HFF-Myc (cell line): ENCODE measurements at regions not wholly inside any gene's neighbourhood (a gene's known extent, or its start where the extent isn't known, plus 50 kb on each side); places are given as distances from the start of the nearest gene placed in this dataset.
A peak's percentile ranks its signal among the peaks of the same experiment; 100 is the strongest.
"Not testable (repeated sequence)": the region's sequence is repeated elsewhere in the genome, so short reads cannot be mapped to it uniquely, and the experiment has no call there.

Experiments used
- DNase-seq: peaks from one replicate; pipeline ENCODE4 v3.0.0-alpha.2; 2011; ENCODE audit warnings: low read depth; ENCODE audit errors: extremely low read depth
- H3K4me3 ChIP-seq: replicated peaks from 2 replicates; pipeline ENCODE4 v1.5.1; 2011; ENCODE audit warnings: low read depth, mild to moderate bottlenecking, control low read depth, low read length
- TF ChIP-seq, protein P1 (sequence below): IDR thresholded peaks from 2 replicates; pipeline ENCODE4 v1.5.1; 2012; ENCODE audit warnings: mild to moderate bottlenecking, low read depth, low read length, control low read depth; ENCODE audit errors: missing control alignments

DNA sequence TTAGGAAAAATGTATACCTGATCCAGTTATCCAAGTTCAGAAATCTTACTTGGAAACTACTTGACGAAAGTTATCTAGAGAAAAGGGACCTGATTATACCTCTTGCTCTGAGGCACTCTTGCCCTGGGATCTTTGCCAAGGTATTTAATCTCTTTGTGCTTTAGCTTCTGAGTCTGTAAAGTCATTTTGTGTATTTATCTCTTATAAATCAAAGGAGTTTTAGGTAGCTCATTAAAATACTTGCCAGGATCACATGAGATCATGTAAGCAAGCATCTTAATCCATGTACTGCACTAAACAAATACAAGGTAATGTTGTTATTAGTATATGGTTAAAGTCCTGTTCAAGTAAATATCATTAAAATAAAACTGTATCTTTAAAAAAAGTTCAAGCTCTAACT is 147.5 kb downstream of the IPO8 start:
- no peak for DNase-seq
- TF ChIP-seq, protein P1, sequence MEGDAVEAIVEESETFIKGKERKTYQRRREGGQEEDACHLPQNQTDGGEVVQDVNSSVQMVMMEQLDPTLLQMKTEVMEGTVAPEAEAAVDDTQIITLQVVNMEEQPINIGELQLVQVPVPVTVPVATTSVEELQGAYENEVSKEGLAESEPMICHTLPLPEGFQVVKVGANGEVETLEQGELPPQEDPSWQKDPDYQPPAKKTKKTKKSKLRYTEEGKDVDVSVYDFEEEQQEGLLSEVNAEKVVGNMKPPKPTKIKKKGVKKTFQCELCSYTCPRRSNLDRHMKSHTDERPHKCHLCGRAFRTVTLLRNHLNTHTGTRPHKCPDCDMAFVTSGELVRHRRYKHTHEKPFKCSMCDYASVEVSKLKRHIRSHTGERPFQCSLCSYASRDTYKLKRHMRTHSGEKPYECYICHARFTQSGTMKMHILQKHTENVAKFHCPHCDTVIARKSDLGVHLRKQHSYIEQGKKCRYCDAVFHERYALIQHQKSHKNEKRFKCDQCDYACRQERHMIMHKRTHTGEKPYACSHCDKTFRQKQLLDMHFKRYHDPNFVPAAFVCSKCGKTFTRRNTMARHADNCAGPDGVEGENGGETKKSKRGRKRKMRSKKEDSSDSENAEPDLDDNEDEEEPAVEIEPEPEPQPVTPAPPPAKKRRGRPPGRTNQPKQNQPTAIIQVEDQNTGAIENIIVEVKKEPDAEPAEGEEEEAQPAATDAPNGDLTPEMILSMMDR, result no peak
- H3K4me3 ChIP-seq, result no peak overlapping the region

DNA sequence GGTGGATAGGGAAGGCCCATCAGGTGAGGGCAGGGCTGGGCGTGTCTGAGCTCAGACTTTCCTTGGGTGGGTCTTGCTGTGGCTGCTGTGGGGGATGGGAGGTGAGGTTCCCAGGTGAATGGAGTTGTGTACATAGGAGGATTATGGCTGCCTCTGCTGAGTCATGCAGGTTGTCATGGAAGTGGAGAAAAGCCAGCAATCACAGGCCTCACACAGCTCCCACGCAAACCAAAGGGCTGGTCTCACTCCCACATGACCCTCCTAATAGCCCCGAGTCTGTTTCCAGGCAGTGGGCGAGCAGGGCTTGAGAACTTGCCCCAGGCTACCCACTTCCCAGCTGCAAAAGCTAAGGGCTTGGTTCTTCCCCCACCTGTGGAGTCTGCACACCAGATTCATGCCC is 149.5 kb downstream of the IPO8 start:
- DNase-seq, result no peak
- TF ChIP-seq, protein P1, result no peak

DNA sequence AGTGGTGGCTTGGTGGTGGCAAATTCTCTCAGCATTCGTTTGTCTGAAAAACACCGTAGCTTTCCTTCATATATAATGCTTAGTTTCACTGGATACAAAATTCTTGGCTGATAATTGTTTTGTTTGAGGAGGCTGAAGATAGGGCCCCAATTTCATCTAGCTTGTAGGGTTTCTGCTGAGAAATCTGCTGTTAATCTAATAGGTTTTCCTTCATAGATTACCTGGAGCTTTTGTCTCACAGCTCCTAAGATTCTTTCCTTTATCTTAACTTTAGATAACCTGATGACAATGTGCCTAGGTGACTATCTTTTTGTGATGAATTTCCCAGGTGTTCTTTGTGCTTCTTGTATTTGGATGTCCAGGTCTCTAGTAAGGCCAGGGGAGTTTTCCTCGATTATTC is 151.0 kb downstream of the IPO8 start:
- not testable (repeated sequence) for H3K4me3 ChIP-seq, DNase-seq

More for the DNA sequence above, 149.5 kb downstream of the IPO8 start:
- H3K4me3 ChIP-seq, result no peak overlapping the region

DNA sequence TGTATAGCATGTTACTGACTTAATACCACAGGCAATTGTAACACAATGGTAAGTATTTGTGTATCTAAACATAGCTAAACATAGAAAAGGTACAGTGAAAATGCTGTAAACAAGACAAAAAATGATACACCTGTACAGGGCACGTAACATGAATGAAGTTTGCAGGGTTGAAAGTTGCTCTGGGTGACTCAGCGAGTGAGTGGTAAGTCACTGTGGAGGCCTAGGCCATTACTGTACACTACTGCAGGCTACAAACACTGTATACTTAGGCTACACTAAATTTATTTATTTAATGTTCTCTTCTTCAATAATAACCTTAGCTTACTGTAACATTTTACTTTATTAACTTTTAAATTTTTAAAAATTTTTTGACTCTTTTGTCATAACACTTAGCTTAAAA is 158.4 kb downstream of the IPO8 start:
- TF ChIP-seq, protein P1, result no peak
- no peak overlapping the region for H3K4me3 ChIP-seq
- no peak for DNase-seq

DNA sequence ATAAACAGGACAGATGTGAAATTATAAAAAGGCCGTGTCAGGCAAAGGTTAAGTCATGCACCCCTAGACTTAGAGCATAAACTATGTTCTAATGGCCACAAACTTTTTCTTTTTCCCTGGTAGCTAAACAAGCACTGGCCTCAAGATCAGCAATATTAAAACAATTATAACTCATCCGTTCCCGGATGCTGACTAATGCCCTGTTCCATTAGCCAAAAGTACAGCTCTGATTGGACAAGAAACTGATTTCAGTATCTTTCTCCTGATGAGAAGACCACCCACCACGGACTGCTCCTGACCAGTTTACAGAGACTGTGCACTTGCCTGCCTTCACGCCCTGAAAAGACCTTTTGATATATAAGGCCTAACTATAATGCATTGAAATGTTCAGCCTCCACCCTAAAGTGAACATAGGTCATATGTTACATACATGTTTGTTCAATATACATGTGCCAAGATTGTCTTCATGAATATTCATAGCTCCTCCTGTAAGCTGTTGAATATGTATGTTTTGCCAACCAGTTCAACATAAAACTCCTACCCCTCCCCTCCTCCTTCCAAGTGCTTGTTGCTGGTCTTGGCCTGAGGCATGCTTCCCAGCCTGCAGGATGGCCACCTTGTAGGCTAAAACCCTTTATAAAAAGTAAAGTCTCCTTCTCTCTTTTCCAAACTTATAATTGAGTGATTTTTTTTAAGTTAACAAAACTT is 162.0 kb downstream of the IPO8 start:
- TF ChIP-seq, protein P1, result no peak
- DNase-seq, result peak; percentile 2
- H3K4me3 ChIP-seq, result no peak overlapping the region

DNA sequence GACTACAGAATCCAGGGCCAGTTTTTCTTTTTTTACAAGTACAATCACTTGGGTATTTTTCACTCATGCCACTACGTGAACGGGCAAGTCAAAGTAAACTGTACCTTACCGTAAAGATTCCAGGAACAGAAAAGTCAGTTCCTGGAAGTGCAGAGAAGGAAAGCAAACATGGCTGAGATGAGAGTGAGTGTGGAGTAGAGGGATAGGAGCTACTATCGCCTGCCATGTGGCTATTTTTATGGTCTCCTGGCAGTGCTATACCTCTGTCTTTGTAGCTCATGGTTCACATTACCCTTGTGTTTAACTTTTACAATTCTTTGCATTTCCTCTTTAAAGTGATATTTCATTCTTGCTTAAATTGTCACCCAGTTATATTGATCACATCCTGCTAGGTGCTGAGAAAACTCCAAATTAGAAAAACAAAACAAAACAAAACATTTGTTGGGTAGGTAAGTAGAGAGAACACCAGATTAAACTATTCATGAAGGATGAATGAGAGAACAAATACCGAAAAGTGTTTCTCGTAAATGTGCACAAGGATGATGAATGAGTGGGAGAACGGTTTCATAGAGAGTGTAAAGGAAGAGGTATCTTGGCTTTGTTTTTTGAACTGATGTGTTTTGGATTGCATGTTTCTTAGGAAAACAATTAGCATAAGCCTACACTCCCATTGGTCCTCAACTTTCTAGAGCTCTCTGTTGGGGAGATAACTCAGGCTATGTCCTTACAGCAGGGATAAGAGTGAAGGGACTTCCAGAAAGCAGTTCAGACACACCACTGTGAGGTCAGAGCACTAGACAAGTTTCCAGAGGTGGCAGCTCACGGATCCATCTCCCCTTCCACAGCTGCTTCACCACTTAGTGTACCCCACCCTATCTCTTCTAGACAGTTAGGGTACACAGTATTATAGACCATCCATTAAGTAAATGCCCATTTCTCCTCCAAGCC is 163.7 kb downstream of the IPO8 start:
- no peak overlapping the region for H3K4me3 ChIP-seq
- TF ChIP-seq, protein P1, result no peak
- no peak for DNase-seq
